ENCODE measurements at regions not wholly inside any gene's neighbourhood (a gene's known extent, or its start where the extent isn't known, plus 50 kb on each side); places are given as distances from the start of the nearest gene placed in this dataset.

- DNase-seq (ENCODE audit: extremely low spot score, unreplicated experiment): no peak
- peaks cover 76% of the 10 kb centered on the region for H3K4me1 Mint-ChIP-seq (ENCODE audit: unreplicated experiment)
- no peak overlapping the region for H3K4me3 Mint-ChIP-seq
- H3K27me3 Mint-ChIP-seq: no peaks in the 10 kb centered on the region
- peak; percentile 50 for TF ChIP-seq CTCF (conservative IDR thresholded peaks at IDR 0.05)
- peak overlapping the region; percentile 48 for H3K27ac Mint-ChIP-seq
- peaks cover 5% of the 10 kb centered on the region for H3K9me3 Mint-ChIP-seq
- H3K36me3 Mint-ChIP-seq: peaks cover 3% of the 10 kb centered on the region
Measured at GRCh38 chr12:124680863-124681778, 113.7 kb upstream of the NCOR2 start.

GRCh38 chr12:124679533-124680371, 112.3 kb upstream of the NCOR2 start:
- peaks cover 3% of the 10 kb centered on the region for H3K36me3 Mint-ChIP-seq
- H3K27ac Mint-ChIP-seq: no peak overlapping the region
- no peak overlapping the region for H3K4me3 Mint-ChIP-seq
- H3K27me3 Mint-ChIP-seq: no peaks in the 10 kb centered on the region
- no peak for DNase-seq (ENCODE audit: extremely low spot score, unreplicated experiment)
- TF ChIP-seq CTCF (conservative IDR thresholded peaks at IDR 0.05): no peak
- H3K9me3 Mint-ChIP-seq: peaks cover 5% of the 10 kb centered on the region
- H3K4me1 Mint-ChIP-seq (ENCODE audit: unreplicated experiment): peaks cover 67% of the 10 kb centered on the region

- no peak overlapping the region for H3K27ac Mint-ChIP-seq
- H3K4me1 Mint-ChIP-seq (ENCODE audit: unreplicated experiment): peaks cover 64% of the 10 kb centered on the region
- H3K4me3 Mint-ChIP-seq: no peak overlapping the region
- TF ChIP-seq CTCF (conservative IDR thresholded peaks at IDR 0.05): no peak
- peaks cover 3% of the 10 kb centered on the region for H3K36me3 Mint-ChIP-seq
- no peaks in the 10 kb centered on the region for H3K27me3 Mint-ChIP-seq
- H3K9me3 Mint-ChIP-seq: peaks cover 5% of the 10 kb centered on the region
- DNase-seq (ENCODE audit: extremely low spot score, unreplicated experiment): no peak
Measured at GRCh38 chr12:124679047-124679446, 111.6 kb upstream of the NCOR2 start.

- peaks cover 5% of the 10 kb centered on the region for H3K9me3 Mint-ChIP-seq
- TF ChIP-seq CTCF (conservative IDR thresholded peaks at IDR 0.05): no peak
- peaks cover 61% of the 10 kb centered on the region for H3K4me1 Mint-ChIP-seq (ENCODE audit: unreplicated experiment)
- DNase-seq (ENCODE audit: extremely low spot score, unreplicated experiment): no peak
- no peaks in the 10 kb centered on the region for H3K27me3 Mint-ChIP-seq
- peaks cover 3% of the 10 kb centered on the region for H3K36me3 Mint-ChIP-seq
- H3K4me3 Mint-ChIP-seq: no peak overlapping the region
- H3K27ac Mint-ChIP-seq: no peak overlapping the region
Measured at GRCh38 chr12:124678421-124678893, 111.0 kb upstream of the NCOR2 start.

GRCh38 chr12:124677552-124678356, 110.3 kb upstream of the NCOR2 start:
- H3K9me3 Mint-ChIP-seq: no peaks in the 10 kb centered on the region
- DNase-seq (ENCODE audit: extremely low spot score, unreplicated experiment): no peak
- no peaks in the 10 kb centered on the region for H3K36me3 Mint-ChIP-seq
- H3K27me3 Mint-ChIP-seq: no peaks in the 10 kb centered on the region
- TF ChIP-seq CTCF (conservative IDR thresholded peaks at IDR 0.05): no peak
- H3K27ac Mint-ChIP-seq: no peak overlapping the region
- H3K4me3 Mint-ChIP-seq: no peak overlapping the region
- peaks cover 54% of the 10 kb centered on the region for H3K4me1 Mint-ChIP-seq (ENCODE audit: unreplicated experiment)

Measured in type B pancreatic cell (in vitro differentiated cells).